Astrocyte of the cerebellum (primary cell): ENCODE measurements at regions not wholly inside any gene's neighbourhood (a gene's known extent, or its start where the extent isn't known, plus 50 kb on each side); places are given as distances from the start of the nearest gene placed in this dataset.

Experiments
- DNase-seq: peaks from one replicate; pipeline ENCODE4 v3.0.0-alpha.2; 2011; ENCODE audit warnings: low read depth
- H3K4me3 ChIP-seq: 2 replicates; pipeline ENCODE4 v1.5.1; 2011; ENCODE audit warnings: mild to moderate bottlenecking, low read depth, low read length, moderate library complexity
- CTCF ChIP-seq: IDR thresholded peaks from 2 replicates; pipeline ENCODE4 v1.5.1; 2012; ENCODE audit warnings: low read length, low read depth, moderate library complexity, mild to moderate bottlenecking; ENCODE audit errors: missing control alignments
- in situ Hi-C: cut with HindIII; loops from 2 replicates; pipeline ENCODE4 v1.10.0; 2017; ENCODE audit warnings: low sequenced_read_pairs

- in situ Hi-C loops = no loop called here
- TF ChIP-seq CTCF = no peak
Observed at GRCh38 chrX:6384921-6385320, 150.0 kb downstream of the VCX3A start.

GRCh38 chrX:6384371-6384770, 150.5 kb downstream of the VCX3A start:
- H3K4me3 ChIP-seq = no peak overlapping the region
- in situ Hi-C loops = no loop called here
- no peak for DNase-seq
- no peak for TF ChIP-seq CTCF

More at GRCh38 chrX:6384921-6385320, 150.0 kb downstream of the VCX3A start:
- no peak for DNase-seq
- no peak overlapping the region for H3K4me3 ChIP-seq

- no peak overlapping the region for H3K4me3 ChIP-seq
- TF ChIP-seq CTCF = no peak
- no peak for DNase-seq
- in situ Hi-C loops = no loop called here
Observed at GRCh38 chrX:6383917-6384316, 151.0 kb downstream of the VCX3A start.

DNA sequence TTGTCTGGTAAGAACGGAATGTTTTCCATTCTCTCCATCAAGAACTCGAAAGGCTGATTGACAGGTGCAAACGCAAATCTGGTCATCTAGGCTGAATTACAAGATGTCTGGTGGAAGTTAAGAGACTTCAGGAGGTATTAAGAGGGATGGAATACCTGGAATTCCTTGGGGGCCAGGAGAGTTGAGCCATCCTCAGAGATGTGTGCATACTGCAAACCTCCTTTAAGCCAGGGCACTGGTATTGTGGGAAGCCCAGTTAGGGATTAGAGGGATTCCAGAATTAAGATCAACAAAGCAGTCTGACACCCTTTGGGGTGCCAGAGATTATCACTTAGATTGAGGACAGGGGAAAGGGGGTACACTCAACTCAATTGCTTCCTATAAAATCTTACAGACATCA, 151.4 kb downstream of the VCX3A start:
- TF ChIP-seq CTCF = no peak
- in situ Hi-C loops = no loop called here
- DNase-seq = no peak
- no peak overlapping the region for H3K4me3 ChIP-seq

DNA sequence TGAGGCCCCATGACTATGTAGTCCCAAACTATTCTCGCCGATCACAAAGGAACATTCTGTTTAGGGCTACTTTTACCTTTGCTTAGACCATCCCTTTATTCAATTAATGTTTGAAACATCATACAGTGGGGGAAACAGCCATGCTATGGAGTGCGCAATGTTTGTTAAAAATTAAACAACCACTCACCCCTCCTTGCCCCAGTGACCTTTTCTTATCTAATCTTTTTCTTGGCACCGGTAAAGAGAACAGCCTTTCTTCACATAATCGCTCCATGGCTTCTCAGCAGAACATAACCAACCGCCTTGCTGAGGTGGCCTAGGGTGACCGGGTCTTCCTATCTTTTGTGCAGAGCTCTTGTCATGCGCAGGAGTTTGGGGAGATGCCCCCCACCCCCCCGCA, 152.6 kb downstream of the VCX3A start:
- DNase-seq = no peak
- no peak for TF ChIP-seq CTCF
- no peak overlapping the region for H3K4me3 ChIP-seq
- in situ Hi-C loops = no loop called here

DNA sequence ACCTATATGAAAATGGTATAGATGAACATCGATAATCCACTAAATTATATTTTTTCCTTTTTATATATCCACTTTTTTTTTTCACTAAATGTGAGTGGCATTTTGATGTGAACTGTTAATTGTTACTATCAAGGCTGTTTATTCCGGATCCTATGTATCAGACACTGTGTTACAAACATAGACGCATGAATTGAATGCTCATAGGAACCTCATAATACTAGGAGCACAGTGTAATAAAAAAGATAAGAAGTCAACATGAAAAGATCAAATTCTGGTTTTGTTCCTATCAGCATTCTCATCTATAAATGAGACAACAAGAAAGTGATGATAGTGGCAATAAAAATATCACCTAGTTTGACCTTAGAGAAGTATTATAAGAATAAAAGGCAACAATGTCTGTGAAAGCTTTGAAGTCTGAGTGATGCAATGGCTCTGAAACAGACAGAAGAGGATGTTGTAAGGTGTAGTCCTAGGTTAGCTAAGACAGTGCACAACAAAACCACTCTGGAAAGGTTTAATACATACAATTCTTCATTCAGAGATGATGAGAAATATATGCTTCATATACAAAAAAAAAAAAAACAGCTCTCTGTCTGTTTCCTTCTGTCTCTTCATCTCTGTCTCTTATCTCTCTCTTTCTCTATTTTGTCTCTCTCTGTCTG, 148.6 kb upstream of the NLGN4X start:
- no peak for TF ChIP-seq CTCF
- DNase-seq = no peak
- in situ Hi-C loops = no loop called here
- H3K4me3 ChIP-seq = no peak overlapping the region

GRCh38 chrX:6374556-6374955, 145.9 kb upstream of the NLGN4X start:
- H3K4me3 ChIP-seq = no peak overlapping the region
- no peak for TF ChIP-seq CTCF
- in situ Hi-C loops = no loop called here
- DNase-seq = no peak
